ENCODE measurements at regions not wholly inside any gene's neighbourhood (a gene's known extent, or its start where the extent isn't known, plus 50 kb on each side); places are given as distances from the start of the nearest gene placed in this dataset.

DNA sequence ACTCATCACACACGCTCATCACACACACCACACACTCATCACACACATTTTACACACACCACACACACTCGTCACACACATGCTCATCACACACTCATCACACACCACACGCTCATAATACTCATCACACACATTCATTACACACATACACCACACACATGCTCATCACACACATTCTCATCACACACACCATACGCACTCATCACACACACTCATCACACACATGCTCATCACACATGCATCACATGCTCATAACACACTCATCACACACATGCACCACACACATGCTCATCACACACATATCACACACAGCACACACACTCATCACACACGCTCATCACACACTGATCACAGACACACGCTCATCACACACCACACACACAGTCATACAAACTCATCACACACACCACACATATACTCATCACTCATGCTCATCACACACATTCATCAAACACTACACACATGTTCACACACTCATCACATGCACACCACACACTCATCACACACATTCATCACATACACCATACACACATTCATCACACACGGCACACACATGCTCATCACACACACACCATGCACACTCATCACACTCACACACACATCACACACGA lies 247.1 kb upstream of the SGCG start:
- no peak for TF ChIP-seq CTCF (conservative IDR thresholded peaks at IDR 0.05)
- H3K27ac ChIP-seq = no peak overlapping the region

DNA sequence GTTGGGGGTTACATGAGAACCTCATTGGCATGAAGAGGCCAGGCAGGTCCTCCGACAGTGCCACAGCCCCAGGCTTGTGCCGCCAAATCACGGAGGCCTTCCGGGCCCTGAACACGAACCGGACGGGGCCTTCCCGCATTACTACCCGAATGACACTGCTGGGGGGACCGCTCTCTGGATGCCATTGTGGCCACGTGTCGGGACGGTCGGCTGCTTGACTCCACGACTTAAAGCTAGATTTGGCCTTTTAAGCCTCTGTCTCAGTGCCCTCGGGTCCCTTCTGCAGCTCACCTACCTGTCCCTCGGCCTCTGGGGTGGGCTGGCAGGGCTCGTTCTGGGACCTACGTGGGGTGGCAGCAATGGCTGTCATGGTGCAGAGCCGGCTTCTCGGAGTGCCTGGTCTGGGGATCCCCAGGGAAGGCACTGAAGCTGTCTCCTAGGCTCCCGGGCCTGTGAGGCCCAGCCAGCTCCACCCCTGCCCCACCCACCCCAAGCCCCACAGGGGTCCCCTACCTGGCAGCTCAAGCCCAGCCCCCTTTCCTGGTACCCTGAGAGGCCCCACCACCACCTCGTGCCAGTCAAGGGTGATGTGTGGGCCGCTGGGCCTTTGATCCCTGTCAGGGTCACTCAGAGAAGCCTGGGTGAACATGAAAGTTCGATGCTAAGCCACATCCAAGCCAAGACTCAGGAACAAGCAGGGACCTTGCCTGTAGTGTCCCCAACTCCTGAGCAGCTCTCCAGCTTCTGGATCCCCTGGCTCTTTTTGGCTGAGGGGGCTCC lies 245.8 kb upstream of the SGCG start:
- no peak overlapping the region for H3K27ac ChIP-seq
- no peak for TF ChIP-seq CTCF (conservative IDR thresholded peaks at IDR 0.05)

GRCh38 chr13:22936228-22936627 lies 244.6 kb upstream of the SGCG start:
- no peak for TF ChIP-seq CTCF (conservative IDR thresholded peaks at IDR 0.05)
- H3K27ac ChIP-seq = no peak overlapping the region

DNA sequence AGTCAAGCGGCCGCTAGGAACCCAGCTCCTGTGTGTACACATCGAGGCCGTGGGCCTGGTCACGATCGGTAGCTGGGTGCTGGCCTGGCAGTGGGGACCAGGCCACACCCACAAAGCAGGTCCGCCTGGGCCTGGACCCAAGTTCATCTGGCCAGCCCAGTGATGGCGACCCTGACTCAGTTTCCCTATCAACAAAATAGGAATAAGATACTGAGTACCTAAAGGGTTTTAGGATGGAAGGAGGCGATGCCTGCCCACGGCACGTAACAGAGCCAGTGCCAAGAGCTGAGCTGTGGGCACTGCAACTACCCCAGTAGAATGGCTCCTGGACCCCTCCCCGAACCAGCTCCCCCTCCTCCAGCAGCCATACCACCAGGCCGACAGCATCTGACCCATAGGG lies 243.5 kb upstream of the SGCG start:
- TF ChIP-seq CTCF (conservative IDR thresholded peaks at IDR 0.05) = no peak

GRCh38 chr13:22937953-22938352 lies 242.8 kb upstream of the SGCG start:
- no peak overlapping the region for H3K27ac ChIP-seq

More for the DNA sequence above, 243.5 kb upstream of the SGCG start:
- no peak overlapping the region for H3K27ac ChIP-seq

DNA sequence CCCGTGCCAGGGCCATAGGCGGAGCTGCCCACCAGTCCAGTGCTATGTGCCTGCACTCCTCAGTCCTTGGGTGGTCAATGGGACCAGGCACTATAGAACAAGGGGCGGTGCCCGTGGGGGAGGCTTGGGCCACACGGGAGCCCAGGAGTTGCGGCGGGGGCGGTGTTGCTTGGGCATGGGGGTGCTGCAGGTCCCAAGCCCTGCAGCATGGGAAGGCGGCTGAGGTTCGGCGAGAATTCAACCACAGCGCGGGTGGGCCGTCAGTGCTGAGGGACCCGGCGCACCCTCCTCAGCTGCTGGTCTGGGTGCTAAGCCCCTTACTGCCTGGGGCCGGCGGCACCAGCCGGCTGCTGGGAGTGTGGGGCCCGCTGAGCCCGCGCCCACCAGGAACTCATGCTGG lies 242.2 kb upstream of the SGCG start:
- H3K27ac ChIP-seq = no peak overlapping the region
- TF ChIP-seq CTCF (conservative IDR thresholded peaks at IDR 0.05) = no peak

More at GRCh38 chr13:22937953-22938352, 242.8 kb upstream of the SGCG start:
- TF ChIP-seq CTCF (conservative IDR thresholded peaks at IDR 0.05) = no peak

DNA sequence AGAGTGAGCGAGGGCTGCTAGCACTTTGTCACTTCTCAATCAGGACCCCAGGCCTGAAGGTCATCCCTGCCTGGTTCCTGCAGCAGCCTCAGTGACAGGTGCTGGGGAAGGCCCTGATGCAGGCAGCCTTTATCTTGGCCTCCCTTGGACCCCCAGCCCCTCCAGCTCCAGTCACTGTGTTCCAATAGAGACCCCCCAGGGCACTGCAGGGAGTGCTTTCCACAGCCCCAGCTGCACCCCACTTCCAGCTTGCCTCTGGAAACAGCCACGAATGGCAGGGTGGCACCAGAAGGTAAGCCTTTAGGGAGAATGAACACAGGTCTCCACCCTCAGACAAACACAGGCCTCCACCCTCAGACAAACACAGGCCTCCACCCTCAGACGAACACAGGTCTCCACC lies 241.6 kb upstream of the SGCG start:
- TF ChIP-seq CTCF (conservative IDR thresholded peaks at IDR 0.05) = no peak
- no peak overlapping the region for H3K27ac ChIP-seq
